ENCODE measurements at regions not wholly inside any gene's neighbourhood (a gene's known extent, or its start where the extent isn't known, plus 50 kb on each side); places are given as distances from the start of the nearest gene placed in this dataset.

DNA sequence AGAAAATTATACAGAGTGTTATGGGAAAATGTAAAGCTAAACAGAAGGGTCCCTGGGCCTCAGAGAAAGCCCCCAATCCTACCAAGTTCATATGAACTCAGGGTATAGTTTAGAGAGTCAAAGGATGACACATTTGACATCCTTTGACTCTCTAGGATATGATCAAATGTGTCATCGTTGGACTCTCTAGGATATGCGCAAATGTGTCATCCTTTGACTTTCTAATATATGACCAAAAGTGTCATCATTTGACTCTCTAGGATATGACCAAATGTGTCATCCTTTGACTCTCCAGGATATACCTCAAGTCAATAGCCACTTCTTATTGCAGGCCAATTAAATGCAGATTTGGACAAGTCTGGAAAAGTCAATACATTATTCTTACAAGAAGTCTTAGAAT is 204.8 kb upstream of the IGF1 start:
- H3K36me3 ChIP-seq (ENCODE audit: low read depth) = no peaks in the 10 kb centered on the region
- no peak for ATAC-seq
- no peak overlapping the region for H3K4me3 ChIP-seq
- intact Hi-C loops (cut with DNase I, micrococcal nuclease) = no loop called here
- no peak for TF ChIP-seq CTCF (IDR thresholded peaks at IDR 0.05)
- H3K4me1 ChIP-seq (ENCODE audit: low read depth) = no peaks in the 10 kb centered on the region
- no peak for DNase-seq
- H3K9me3 ChIP-seq = no peaks in the 10 kb centered on the region

DNA sequence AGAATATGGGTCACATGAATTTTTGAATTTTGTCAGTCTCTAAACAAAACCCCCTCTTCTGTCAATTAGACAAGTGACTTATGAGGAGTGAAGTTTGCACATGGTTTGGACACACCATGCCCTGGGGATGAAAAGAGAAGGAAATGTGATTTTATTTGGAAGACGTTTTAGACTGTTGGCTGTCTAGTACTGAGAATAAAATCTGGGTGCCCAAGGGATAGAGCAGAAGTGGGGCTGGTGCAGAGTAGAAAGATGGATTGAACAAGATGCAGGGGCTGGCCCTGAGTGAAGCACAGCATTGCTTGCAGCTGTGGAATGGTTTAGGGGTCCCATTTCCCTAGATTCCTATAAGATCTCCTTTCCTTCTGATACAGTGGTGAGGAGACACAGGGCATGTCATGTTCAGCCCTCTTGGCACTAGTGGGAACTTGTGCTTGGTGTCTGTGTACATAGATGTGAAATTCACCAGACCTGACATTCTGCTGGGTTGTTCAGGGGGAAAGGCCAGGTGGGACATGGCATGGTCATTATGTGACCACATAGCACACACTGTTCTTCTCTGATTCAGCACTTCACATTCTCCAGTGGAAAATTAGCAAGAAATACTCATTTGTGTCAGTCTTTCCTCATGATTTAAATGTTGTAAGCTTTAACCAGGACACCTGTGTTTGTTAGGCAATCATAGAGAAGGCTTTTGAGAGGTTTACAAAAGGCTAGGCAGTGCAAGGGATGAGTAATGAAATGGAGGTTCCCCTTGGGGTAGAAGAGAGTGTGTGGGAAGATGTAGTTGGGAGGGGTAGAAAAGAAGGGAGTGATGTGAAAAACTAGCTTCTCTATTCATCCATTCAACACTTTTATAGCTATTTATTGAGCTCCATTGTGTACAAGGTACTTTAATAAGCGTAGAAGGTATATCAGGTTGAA is 202.3 kb upstream of the IGF1 start:
- ATAC-seq (no peak), DNase-seq (no peak)
- H3K4me3 ChIP-seq = no peak overlapping the region
- intact Hi-C loops (cut with DNase I, micrococcal nuclease) = no loop called here
- H3K4me1 ChIP-seq (ENCODE audit: low read depth) = no peaks in the 10 kb centered on the region
- H3K9me3 ChIP-seq = no peaks in the 10 kb centered on the region
- TF ChIP-seq CTCF (IDR thresholded peaks at IDR 0.05) = no peak
- H3K36me3 ChIP-seq (ENCODE audit: low read depth) = no peaks in the 10 kb centered on the region

DNA sequence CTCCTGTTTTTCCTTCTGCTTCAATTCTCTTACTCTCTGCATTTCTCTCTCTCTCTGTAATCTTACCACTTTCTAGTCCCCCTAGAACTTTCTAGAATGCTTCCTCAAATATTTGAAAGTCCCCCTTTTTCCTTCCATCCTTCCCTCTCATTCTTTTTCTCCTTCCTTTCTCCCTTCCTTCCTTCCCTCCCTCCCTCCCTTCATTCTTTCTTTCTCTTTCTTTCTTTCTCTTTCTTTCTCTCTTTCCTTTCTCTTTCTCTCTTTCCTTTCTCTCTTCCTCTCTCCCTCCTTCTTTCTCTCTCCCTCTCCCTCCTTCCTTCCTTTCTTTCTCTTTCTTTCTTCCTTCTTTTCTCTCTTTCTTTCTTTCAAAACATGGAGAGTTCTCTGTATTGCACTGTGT is 201.4 kb upstream of the IGF1 start:
- intact Hi-C loops (cut with DNase I, micrococcal nuclease) = no loop called here
- Histone ChIP-seq H3K9me3 (no peaks in the 10 kb centered on the region), H3K4me1 (ENCODE audit: low read depth) (no peaks in the 10 kb centered on the region), H3K4me3 (no peak overlapping the region), H3K36me3 (ENCODE audit: low read depth) (no peaks in the 10 kb centered on the region)
- TF ChIP-seq CTCF (IDR thresholded peaks at IDR 0.05) = no peak
- ATAC-seq = no peak
- DNase-seq = no peak

DNA sequence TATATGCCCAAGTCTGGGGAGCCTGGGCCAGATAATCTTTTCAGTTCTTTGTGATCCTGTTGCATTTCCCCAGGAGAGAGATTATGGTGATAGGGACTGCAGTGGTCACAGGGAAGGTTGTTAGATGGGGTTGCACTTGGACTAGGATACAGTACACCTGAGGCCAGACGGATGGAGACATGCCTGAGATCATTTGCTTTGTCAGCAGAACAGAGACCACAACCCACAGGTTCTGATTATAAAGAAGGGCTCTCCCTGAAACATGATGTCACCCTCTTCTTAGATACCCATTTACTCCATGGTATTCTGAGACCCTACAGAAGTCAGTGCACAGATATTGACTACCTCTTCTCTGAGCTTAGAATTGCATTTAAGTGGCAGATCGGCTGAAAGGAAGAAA is 200.9 kb upstream of the IGF1 start:
- Histone ChIP-seq H3K4me1 (ENCODE audit: low read depth) (no peaks in the 10 kb centered on the region), H3K9me3 (no peaks in the 10 kb centered on the region), H3K4me3 (no peak overlapping the region), H3K36me3 (ENCODE audit: low read depth) (no peaks in the 10 kb centered on the region)
- no peak for TF ChIP-seq CTCF (IDR thresholded peaks at IDR 0.05)
- ATAC-seq (no peak), DNase-seq (no peak)
- intact Hi-C loops (cut with DNase I, micrococcal nuclease) = no loop called here

DNA sequence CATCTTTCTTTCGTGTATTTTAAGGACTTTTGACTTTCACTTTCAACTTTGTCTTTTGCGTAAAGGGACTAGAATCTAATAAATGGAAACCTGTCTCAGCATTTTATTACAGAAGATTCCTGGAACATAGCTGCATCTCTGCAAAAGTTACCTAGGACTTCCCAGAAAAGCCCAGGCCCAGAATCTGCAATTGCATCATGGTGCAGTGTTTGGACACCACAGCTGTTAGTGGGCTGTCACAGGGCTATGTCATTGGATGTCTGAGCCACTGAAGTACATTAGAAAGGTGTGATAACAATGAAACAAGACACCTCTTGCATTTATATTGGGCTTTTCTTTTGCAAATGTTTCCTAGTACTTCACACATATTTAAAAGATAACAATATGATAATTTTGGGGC is 199.9 kb upstream of the IGF1 start:
- TF ChIP-seq CTCF (IDR thresholded peaks at IDR 0.05) = no peak
- Histone ChIP-seq H3K4me1 (ENCODE audit: low read depth) (no peaks in the 10 kb centered on the region), H3K36me3 (ENCODE audit: low read depth) (no peaks in the 10 kb centered on the region), H3K9me3 (no peaks in the 10 kb centered on the region), H3K4me3 (no peak overlapping the region)
- ATAC-seq = no peak
- DNase-seq = no peak
- intact Hi-C loops (cut with DNase I, micrococcal nuclease) = no loop called here

All from mucosa of descending colon (tissue), 3 donors.